NCI-H774 (cell line): ENCODE measurements at regions not wholly inside any gene's neighbourhood (a gene's known extent, or its start where the extent isn't known, plus 50 kb on each side); places are given as distances from the start of the nearest gene placed in this dataset.
"Not testable (repeated sequence)": the region's sequence is repeated elsewhere in the genome, so short reads cannot be mapped to it uniquely, and the experiment has no call there.

Experiments
- DNase-seq: peaks from one replicate; lab custom pipeline; 2025; lab: John Stamatoyannopoulos, UW

DNA sequence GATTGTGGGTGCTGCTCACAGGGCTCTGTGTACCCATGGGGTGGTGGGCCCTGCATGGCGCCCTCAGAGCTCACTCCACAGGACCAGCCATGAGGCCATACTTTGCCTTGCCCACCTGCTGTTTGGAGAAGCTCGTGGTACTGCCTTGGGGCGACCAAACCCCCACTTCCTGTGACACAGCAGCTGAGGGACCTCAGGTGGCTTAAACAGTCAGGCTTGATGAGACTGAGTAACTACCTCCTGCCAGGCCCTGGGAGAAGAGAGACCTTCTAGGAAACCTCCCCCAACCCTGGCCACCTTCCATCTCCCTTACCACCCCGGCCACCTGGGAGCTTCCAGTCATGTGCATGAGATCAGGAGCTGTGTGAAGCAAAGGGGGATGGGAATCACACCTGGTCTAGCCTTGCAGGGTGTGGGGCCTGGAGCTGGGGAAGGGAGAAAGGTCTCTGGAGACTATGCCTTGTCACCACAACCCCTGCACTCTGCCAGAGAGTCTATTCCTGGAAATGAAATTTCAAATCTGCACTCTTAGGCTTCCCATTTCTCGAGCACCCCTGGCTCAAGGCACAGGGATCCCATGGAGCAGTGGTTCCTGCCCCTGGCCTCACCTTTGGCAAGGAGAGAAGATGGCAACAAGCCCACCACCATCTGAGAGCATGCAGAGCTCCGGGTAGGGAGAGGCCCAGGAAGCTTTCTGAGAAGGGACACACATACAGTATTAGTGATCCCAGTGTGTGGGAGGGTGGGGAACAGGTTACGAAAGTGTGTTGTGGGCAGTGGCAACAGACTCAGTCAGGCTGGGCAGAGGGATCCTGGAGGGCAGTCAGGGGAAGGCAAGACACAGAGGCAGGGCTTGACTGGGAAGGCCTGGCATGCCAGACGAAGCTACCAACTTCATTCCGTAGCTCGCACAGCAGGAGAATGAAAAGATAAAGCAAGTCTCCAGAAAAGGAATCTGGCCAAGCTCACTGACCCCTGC lies 125.0 kb downstream of the URI1 start:
- DNase-seq, result no peak

- DNase-seq, result not testable (repeated sequence)
Observed at GRCh38 chr19:30067956-30068506, 126.0 kb downstream of the URI1 start.

DNA sequence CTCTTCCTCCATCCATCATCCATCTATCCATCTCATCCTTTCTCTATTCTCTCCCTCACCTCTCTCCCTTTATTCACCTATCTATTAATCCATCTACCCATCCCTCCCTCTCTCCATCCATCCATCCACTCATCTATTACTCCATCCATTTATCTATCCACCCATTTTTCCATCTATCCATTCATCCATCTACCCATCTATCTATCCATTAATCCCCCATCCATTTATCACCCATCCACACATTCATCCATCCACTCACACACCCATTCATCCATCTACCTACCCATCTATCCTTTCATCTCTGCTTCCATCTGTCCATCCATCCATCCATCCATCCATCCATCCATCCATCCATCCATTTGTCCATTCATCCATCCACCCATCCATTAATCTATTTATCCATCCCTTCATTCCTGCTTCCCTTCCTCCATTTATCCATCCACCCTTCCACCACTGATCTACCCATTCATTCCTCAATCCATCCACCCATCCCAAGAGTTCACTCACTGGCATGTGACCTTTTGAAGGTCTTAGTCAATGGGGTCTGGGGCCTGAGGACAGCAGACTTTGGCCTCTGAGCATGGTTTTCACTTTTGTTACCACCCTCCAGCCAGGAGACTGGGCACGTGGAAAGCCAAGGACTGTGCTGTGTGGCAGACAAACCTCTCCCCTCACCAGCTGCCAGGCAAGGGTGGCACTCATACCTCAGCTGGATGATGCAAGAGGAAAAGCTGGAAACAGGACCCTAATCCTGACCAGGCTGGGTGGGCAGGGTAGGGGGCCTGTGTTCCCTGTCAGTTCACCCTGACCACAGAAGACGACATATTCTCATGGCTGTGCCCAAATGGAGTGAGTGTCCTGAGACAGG lies 126.7 kb downstream of the URI1 start:
- no peak for DNase-seq

GRCh38 chr19:30069535-30070197 lies 127.6 kb downstream of the URI1 start:
- DNase-seq, result no peak

DNA sequence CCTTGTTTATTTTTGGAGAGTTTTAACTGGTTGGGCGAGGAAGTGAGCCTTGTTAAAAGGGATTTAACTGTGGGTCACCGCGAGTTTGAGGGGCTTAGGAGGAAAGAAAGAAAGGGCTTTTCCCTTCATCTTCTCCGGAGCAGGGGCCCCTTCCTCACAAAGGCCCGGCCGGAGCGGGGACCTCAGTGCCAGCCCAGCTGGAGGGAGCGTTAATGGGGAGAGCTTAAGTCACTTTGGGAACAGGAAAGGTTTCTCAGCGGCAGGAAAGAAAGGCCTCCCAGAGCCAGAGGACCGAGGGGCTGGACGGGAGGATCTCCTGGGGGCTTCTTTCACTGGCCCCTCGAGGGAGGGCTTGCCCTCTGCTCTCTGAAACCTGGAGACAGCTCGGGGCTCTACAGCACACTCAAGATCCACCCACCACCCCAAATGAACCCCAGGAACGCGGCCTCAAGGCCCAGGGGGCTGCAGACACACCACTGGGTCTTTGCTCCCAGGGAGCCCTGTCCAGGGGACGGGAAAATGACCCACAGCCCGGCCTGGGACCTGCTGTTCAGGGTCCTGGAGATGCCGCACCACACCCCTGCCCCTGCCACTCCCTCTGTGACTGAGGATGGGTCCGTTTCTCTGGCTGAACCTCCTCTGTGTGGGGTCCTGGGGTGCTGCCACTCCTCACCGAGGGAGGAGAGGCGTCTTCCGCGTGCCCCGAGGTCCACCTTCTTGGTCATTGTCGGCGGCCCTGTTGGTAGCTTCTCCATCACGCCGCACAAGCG lies 128.3 kb downstream of the URI1 start:
- DNase-seq, result no peak

- DNase-seq, result no peak
Observed at GRCh38 chr19:30070968-30071632, 129.1 kb downstream of the URI1 start.

DNA sequence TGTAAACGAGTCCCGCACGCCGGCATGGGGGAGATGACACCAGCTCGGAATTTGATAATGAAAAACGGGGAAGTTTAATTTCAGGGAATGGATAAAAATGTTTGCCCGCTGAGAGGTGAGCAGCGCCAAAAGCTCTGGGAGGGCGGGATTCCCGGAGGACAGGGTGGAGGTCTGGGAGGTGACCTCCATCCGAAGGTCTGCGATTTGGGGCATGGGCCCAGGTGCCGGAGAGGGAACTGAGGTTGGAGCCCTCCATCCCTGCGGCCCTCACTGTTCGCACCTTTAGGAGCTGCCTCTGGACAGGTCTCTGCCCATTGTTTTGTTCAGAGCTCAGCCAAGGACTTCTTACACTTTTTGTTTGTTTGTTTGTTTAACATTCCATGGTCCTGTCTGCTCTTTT lies 129.8 kb downstream of the URI1 start:
- DNase-seq, result no peak

GRCh38 chr19:30073152-30074000 lies 131.3 kb downstream of the URI1 start:
- DNase-seq, result no peak

GRCh38 chr19:30074096-30074495 lies 132.1 kb downstream of the URI1 start:
- DNase-seq, result no peak

DNA sequence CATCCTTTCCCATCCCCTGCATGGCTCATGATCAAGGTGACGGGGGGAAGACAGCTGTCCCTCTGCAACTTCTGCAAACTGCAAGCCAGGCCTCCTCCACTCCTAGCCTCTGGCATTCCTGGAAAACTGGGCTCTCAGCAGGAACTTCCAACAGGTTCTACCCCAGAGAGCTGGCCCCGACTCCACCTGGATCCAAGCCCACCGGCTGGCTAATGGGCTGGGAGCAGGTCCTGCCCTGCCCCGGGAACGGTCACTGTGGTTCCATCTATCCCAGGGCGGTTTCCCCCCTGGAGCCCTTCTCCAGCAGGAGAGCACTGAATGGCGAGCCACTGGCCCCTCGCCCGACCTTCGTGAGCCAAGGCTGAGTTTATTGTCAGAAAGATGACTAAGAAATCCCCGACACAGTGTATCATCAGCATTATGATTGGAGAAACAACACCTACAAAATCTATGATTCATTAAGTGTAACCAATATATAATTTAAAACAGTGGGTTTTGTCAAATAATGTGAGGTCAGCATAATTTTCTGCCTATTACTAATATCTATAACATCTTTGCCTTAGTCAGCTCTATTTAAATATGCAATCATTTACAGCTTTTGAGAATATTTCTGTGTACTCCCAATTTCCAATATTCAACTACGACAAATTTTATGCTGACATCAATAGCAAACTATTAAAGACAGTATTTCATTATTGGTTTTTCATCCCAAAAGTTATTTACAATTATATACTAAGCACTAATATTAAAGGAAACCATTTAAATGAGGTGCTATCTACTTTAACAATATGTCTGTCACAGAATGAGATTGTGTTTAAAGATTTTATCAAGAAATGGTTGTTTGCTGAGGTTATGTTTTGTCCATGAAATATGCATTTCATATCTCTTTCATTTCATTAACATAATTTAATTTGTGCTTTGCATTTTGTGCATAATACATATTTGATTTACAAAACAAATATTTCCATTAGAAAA lies 133.0 kb downstream of the URI1 start:
- DNase-seq, result no peak

GRCh38 chr19:30076101-30076551 lies 134.1 kb downstream of the URI1 start:
- no peak for DNase-seq

DNA sequence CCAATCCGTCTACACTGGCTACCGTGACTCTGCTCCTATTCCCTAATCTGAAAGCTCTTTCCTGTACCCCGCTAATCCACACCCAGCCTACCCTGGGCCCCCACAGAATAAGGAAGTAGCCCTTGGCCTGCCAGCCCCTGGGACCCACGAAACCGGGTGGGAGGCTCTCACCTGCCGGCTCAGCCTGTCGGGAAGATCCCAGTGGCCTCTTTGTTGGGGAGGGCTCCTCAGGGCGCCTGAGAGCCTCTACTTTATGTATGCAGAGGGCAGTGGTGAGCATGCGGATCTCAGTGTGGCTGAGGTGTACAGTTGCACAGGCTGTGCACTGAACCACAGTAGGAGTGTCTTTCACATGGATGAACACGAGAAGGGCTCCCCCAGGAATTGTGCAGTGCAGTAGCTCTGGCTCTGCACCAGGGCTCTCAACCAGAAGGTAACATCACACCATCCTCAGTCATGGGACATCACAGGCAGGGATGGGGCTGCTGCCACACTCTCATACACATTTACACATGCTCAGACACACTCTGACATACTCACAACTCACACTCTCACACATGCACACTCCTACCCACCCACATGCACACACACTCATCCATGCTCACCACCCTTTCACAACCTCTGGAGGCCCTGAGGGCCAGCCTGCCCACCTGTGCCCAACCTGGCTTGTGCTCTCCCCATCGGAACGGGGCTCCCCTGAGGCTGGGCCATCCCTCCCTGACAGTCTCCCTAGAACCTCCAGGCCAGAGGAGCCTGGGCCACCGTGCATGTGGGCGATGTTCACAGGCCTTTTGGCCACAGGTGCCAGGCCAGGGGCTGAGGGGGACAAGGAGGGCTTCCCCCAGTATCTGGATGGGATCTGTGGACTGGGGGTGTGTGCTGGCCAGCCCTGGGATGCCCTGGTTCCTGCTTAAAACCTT lies 135.0 kb downstream of the URI1 start:
- DNase-seq, result no peak

- DNase-seq, result no peak
Observed at GRCh38 chr19:30077851-30078355, 135.9 kb downstream of the URI1 start.

GRCh38 chr19:30078381-30078910 lies 136.4 kb downstream of the URI1 start:
- no peak for DNase-seq

- DNase-seq, result no peak
Observed at GRCh38 chr19:30079200-30079599, 137.2 kb downstream of the URI1 start.

- no peak for DNase-seq
Observed at GRCh38 chr19:30082168-30082567, 140.1 kb downstream of the URI1 start.

DNA sequence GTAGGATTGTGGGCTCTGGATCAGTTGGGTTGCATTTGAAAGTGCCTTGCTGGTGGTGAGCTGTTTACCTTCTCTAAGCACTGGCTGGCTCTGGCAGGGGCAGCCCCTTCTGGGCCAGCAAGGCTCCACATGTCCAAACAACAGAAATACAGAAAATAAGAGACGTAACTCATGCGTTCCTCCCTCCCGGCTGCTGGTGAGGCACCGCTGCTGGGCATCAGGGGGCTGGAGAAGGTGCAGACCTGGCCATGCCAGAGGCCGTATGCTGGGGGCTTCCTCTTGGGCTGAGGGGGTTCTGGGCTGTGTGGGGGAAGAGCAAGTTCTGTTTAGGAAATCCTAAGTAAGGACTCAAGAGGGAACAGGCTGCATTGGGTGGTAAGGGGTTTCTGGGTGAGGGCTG lies 140.6 kb downstream of the URI1 start:
- DNase-seq, result no peak
